ENCODE measurements at regions not wholly inside any gene's neighbourhood (a gene's known extent, or its start where the extent isn't known, plus 50 kb on each side); places are given as distances from the start of the nearest gene placed in this dataset.

DNA sequence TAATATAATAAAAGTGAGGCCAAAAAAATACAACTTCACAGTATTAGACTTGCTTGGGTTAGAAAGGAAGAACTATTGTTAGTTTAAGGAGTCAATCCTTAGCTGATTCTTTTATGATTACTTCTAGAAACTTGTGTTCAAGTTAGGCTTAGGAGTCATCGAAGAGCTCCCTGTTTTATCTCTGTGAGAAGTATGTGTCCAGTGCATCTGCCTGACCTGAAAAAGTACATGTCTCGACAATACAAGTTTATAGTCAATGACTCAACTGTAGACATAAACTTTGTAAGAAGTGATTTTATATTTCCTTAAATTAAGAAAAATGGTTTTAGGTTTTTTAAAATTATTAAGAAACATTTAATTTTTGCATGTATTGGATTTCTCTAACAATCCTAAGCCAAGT, 571.2 kb downstream of the ZEB2 start:
- no peak for DNase-seq (ENCODE audit: low spot score)
- H3K27ac ChIP-seq (ENCODE audit: low read depth, low read length, poor library complexity, severe bottlenecking) = no peak overlapping the region
- intact Hi-C loops (cut with micrococcal nuclease; ENCODE audit: unreplicated experiment) = no loop called here
- BruUV-seq (replicated peaks) = no TSS peak
- no peaks in the 10 kb centered on the region for H3K36me3 ChIP-seq (ENCODE audit: insufficient read depth, low read length, poor library complexity, severe bottlenecking)
- H3K9me3 ChIP-seq (ENCODE audit: low read depth, low read length, poor library complexity, severe bottlenecking) = no peaks in the 10 kb centered on the region
- ChIA-PET POLR2A (ENCODE audit: low non-redundant PET) (no interaction called here), CTCF (no interaction called here)
- no peak overlapping the region for H3K4me3 ChIP-seq (ENCODE audit: low read depth, low read length, poor library complexity, severe bottlenecking)
- TF ChIP-seq, protein P1, sequence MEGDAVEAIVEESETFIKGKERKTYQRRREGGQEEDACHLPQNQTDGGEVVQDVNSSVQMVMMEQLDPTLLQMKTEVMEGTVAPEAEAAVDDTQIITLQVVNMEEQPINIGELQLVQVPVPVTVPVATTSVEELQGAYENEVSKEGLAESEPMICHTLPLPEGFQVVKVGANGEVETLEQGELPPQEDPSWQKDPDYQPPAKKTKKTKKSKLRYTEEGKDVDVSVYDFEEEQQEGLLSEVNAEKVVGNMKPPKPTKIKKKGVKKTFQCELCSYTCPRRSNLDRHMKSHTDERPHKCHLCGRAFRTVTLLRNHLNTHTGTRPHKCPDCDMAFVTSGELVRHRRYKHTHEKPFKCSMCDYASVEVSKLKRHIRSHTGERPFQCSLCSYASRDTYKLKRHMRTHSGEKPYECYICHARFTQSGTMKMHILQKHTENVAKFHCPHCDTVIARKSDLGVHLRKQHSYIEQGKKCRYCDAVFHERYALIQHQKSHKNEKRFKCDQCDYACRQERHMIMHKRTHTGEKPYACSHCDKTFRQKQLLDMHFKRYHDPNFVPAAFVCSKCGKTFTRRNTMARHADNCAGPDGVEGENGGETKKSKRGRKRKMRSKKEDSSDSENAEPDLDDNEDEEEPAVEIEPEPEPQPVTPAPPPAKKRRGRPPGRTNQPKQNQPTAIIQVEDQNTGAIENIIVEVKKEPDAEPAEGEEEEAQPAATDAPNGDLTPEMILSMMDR (conservative IDR thresholded peaks at IDR 0.05; ENCODE audit: low read depth, low read length) = no peak
- no peaks in the 10 kb centered on the region for H3K27me3 ChIP-seq (replicated peaks; ENCODE audit: insufficient read depth, low read depth, low read length, poor library complexity)
- peaks cover 15% of the 10 kb centered on the region for H3K4me1 ChIP-seq (ENCODE audit: insufficient read depth, low read length, poor library complexity, severe bottlenecking)

DNA sequence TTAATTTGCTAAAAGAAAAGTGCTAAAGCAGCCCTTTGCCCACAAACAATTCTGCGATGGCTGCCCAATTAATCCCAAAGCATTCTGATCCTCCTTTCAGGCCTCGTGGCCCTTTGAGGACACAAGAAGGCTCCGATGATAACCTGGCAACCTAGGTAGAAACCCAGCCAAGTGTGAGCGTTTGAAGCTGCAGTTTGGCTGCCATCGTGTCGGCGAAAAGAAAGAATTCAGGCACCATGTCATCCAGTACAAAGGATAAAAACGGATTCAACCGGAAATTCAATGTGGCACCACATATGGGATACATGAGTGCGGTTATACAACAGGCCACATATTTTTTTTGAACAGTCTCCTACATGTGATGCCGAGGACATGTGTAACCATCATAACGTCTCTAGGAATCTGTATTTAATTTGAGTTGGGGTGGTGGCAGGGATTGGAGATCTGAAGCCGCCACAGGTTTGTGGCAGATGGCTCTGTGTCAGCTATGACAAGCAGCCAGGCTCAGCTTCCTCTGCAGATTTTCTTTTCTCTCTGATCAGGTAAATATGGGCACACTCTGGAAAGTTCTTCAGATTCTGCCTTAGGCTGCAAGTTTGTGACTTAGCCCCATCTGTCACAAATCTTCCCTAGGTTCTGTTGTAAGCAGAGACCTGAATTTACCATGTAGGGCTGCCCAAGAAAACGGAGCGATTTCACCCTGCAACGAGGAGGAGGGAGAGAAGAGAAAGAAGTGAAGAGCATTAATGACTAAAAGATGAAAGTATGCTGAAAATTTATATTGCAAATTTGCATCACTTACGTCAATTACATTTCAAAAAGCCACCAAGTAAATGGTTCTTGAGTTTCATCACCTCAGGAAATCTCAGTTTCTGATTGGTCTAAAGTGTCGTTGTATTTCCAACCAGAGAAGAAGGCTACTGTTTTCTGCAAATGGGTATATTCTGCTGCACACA, 573.2 kb downstream of the ZEB2 start:
- no peak overlapping the region for H3K4me3 ChIP-seq (ENCODE audit: low read depth, low read length, poor library complexity, severe bottlenecking)
- H3K9me3 ChIP-seq (ENCODE audit: low read depth, low read length, poor library complexity, severe bottlenecking) = no peaks in the 10 kb centered on the region
- DNase-seq (ENCODE audit: low spot score) = no peak
- BruUV-seq (replicated peaks) = no TSS peak
- no peaks in the 10 kb centered on the region for H3K36me3 ChIP-seq (ENCODE audit: insufficient read depth, low read length, poor library complexity, severe bottlenecking)
- H3K4me1 ChIP-seq (ENCODE audit: insufficient read depth, low read length, poor library complexity, severe bottlenecking) = peaks cover 6% of the 10 kb centered on the region
- TF ChIP-seq, protein P1 (conservative IDR thresholded peaks at IDR 0.05; ENCODE audit: low read depth, low read length) = no peak
- TF ChIP-seq EZH2 (IDR thresholded peaks at IDR 0.05; ENCODE audit: borderline replicate concordance, low read depth, low read length, poor library complexity, severe bottlenecking) = no peak
- POLR2A ChIA-PET (ENCODE audit: low non-redundant PET) = no interaction called here
- CTCF ChIA-PET = no interaction called here
- intact Hi-C loops (cut with micrococcal nuclease; ENCODE audit: unreplicated experiment) = no loop called here
- H3K27me3 ChIP-seq (replicated peaks; ENCODE audit: insufficient read depth, low read depth, low read length, poor library complexity) = no peaks in the 10 kb centered on the region
- no peak overlapping the region for H3K27ac ChIP-seq (ENCODE audit: low read depth, low read length, poor library complexity, severe bottlenecking)

DNA sequence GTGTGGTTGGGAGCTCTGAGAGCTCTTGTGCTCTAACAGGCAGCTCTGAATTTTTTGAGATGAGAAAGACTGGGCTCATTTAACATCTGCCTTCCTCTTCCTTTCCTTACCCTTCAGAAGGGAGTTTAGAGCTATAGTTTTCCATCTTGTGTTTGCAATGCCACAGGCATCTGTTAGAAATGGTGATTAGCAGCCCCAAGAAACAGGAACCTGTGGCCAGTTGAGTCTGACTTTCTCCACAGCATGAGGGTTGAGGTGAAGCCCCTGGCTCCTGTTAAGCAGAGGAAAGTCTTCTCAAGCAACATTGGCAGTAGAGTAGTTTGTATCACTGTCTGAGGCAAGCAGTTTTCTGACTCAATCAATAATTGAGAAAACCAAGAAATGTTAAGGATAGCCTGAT, 577.4 kb downstream of the ZEB2 start:
- Histone ChIP-seq H3K27me3 (replicated peaks; ENCODE audit: insufficient read depth, low read depth, low read length, poor library complexity) (no peaks in the 10 kb centered on the region), H3K36me3 (ENCODE audit: insufficient read depth, low read length, poor library complexity, severe bottlenecking) (no peaks in the 10 kb centered on the region), H3K9me3 (ENCODE audit: low read depth, low read length, poor library complexity, severe bottlenecking) (no peaks in the 10 kb centered on the region), H3K4me1 (ENCODE audit: insufficient read depth, low read length, poor library complexity, severe bottlenecking) (peaks cover 27% of the 10 kb centered on the region), H3K27ac (ENCODE audit: low read depth, low read length, poor library complexity, severe bottlenecking) (no peak overlapping the region), H3K4me3 (ENCODE audit: low read depth, low read length, poor library complexity, severe bottlenecking) (no peak overlapping the region)
- intact Hi-C loops (cut with micrococcal nuclease; ENCODE audit: unreplicated experiment) = no loop called here
- POLR2A ChIA-PET (ENCODE audit: low non-redundant PET) = interaction anchor here (0.6 kb wide), 1 partner anchor 10 kb away, joined by 3 read pairs; no protein-coding TSS in a partner anchor
- no peak for TF ChIP-seq EZH2 (IDR thresholded peaks at IDR 0.05; ENCODE audit: borderline replicate concordance, low read depth, low read length, poor library complexity, severe bottlenecking)
- TF ChIP-seq, protein P1 (conservative IDR thresholded peaks at IDR 0.05; ENCODE audit: low read depth, low read length) = no peak
- BruUV-seq (replicated peaks) = no TSS peak
- no peak for DNase-seq (ENCODE audit: low spot score)
- CTCF ChIA-PET = no interaction called here
